COLO829 (cell line): ENCODE measurements at regions not wholly inside any gene's neighbourhood (a gene's known extent, or its start where the extent isn't known, plus 50 kb on each side); places are given as distances from the start of the nearest gene placed in this dataset.
"Not testable (repeated sequence)": the region's sequence is repeated elsewhere in the genome, so short reads cannot be mapped to it uniquely, and the experiment has no call there.

ENCODE experiments used
- DNase-seq: peaks from one replicate; pipeline ENCODE4 v3.0.0; 2012; ENCODE audit warnings: low spot score

DNA sequence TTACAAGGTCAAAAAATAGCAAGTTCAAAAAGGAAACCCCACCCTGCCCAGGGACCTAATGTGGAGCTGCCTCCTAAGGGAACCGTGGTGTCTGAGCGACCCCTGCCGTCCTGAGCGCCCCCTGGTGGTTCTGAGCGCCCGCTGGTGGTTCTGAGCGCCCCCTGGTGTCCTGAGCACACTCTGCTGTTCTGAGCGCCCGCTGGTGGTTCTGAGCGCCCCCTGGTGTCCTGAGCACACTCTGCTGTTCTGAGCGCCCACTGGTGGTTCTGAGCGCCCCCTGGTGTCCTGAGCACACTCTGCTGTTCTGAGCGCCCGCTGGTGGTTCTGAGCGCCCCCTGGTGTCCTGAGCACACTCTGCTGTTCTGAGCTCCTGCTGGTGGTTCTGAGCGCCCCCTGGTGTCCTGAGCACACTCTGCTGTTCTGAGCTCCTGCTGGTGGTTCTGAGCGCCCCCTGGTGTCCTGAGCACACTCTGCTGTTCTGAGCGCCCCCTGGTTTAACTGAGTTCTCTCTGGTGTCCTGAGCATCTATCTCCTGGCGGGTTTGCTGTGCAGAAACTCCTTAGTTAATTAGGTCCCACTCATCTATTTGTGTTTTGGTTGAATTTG is 1137.5 kb downstream of the TMEM121 start:
- DNase-seq = not testable (repeated sequence)

DNA sequence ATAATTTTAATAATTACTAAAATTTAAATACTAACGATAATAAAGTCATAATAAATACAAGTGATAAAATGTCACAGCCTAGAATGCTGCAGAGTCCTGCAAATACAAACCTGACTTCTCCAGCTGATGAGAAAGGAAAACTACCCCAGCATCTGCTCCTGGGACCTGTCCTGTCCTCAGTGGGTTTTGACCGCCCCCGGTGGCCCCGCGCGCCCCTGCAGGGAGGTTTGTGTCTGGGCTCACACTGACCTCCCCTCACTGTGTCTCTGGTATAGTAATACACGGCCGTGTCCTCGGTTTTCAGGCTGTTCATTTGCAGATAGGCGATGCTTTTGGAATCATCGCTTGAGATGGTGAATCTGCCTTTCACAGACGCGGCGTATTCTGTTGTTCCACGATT is 1139.4 kb downstream of the TMEM121 start:
- DNase-seq = no peak

GRCh38 chr14:106666341-106666740 is 1140.0 kb downstream of the TMEM121 start:
- DNase-seq = no peak

DNA sequence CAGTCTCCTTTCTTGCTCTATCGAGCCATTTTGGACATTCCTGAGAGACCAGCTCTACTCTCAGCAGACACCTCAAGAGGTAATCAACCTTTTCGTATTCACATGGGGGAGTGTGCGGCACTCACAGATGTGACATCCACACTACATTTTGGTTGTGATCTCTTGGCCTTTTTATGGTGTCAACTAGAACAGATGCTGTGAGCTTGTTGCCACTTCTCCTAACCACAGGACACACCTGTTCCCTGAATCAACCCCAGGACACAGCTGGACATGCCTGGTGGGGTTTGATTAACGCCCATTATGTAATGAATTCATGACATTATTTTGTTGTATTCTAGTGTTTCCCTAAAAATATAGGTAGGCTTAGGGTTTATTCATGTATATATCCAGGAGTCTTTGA is 1143.6 kb downstream of the TMEM121 start:
- no peak for DNase-seq

GRCh38 chr14:106674093-106674492 is 1147.7 kb downstream of the TMEM121 start:
- not testable (repeated sequence) for DNase-seq

GRCh38 chr14:106674509-106675125 is 1148.2 kb downstream of the TMEM121 start:
- DNase-seq = not testable (repeated sequence)

DNA sequence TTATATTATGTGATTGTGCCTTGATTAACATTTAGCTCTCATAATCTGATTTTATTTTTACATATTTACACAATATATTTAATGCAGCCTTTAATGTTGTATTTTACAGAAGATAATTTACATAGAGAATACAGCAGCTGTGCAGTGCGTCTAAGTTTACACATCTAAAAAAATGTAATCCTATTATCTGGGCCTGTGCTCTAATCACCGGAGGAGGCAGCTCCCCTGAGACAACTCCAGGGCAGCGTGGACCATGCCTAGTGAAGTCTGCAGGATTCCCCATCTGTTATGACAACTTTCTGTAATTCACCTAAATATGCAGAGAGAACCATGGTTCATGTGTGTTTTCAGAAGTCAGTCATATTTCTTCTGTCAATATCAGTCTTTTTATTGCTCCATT is 1149.3 kb downstream of the TMEM121 start:
- DNase-seq = not testable (repeated sequence)

GRCh38 chr14:106679776-106680175 is 1153.4 kb downstream of the TMEM121 start:
- no peak for DNase-seq

- DNase-seq = peak; percentile 19
These were observed 1154.8 kb downstream of the TMEM121 start for GRCh38 chr14:106681161-106681560.

- DNase-seq = no peak
These were observed 1155.2 kb downstream of the TMEM121 start for GRCh38 chr14:106681568-106681967.

DNA sequence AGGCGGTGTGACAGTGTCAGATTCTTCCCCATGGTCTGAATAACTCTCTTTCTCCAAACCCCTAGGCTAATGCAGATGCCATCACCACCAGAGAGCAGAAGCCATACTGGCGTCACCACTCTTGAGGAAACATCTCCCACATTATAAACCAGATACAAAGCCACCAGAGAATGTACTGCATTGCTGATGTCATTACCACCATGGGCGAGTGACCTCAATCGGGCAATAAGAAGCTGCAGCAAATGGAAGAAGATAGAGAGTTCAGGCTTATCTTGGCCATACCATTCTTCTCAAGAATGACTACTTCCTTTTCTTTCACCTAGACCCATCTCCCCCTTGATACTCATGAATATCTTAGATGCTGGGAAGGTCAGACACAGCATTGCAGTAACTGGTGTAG is 1157.2 kb downstream of the TMEM121 start:
- DNase-seq = no peak

DNA sequence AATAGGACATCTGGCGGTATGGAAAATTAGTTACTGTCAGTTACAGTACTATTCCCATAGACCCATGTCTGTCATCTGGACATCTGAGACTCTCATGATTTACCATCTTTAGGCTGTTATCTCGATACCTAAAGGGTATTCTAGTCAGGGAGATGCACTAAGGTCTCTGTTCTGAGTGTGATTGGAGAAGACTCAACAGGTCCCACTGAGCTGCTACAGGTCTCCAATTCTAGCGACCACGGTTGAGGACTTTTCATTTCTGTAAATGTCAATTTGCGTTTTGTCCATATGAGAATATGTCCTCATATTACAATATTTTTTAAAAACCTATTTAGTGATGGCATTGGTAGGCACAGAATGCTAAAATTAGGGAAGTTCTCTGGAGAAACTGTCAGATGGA is 1160.2 kb downstream of the TMEM121 start:
- DNase-seq = no peak

GRCh38 chr14:106690333-106690891 is 1164.0 kb downstream of the TMEM121 start:
- DNase-seq = no peak

DNA sequence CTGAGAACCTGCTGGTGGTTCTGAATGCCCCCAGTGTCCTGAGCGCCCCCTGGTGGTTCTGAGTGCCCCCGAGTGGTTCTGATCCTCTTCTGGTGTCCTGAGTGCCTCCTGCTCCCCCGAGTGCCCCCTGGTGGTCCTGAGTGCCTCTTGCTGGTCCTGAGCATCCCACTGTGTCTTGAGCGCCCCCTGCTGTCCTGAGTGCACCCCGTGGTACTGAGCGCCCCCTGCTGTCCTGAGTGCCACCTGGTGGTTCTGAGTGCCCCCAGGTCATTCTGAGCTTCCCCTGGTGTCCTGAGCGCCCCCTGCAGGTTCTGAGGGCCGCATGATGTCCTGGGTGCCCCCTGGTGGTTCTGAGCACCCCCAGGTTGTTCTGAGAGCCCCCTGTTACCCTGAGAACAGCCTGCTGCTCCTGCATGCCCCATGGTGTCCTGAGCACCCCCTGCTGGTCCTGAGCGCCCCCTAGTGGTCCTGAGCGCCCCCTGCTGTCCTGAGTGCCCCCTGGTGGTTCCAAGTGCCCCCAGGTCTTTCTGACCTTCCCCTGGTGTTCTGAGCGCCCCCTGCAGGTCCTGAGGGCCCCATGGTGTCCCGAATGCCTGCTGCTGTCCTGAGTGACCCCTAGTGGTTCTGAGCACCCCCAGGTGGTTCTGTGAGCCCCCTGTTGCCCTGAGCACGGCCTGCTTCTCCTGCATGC is 1165.4 kb downstream of the TMEM121 start:
- no peak for DNase-seq

DNA sequence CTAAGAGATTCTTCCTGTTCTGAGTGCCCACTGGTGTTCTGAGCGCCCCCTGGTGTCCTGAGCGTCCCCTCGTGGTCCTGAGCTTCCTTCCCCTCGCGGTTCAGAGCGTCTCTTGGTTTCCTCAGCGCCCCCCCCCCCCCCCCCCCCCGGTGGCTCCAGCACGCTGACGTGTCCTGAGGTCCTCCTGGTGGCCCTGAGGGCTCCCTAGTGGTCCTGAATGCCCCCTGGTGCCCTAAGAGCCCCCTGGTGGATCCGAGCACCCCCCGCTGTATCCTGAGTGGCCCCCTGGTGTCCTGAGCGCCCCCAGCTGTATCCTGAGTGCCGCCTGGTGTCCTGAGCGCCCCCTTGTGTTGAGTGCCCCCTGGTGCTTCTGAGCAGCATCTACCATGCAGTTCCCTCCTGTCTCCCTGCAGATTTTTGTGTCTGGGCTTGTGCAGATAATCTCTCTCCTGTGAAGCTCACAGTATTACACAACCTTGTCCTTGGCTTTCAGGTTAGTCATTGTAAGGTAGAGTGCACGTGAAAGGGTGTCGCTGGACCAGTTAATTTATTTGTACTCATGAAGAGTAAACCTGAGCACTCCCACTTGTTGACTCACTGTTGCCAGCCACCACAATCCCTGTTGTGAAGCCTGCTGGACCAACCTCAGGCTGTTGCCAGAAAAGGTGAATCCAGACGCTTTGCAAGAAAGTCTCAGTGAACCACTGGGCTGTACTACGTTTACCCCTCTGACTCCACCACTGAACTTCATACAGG is 1168.4 kb downstream of the TMEM121 start:
- DNase-seq = no peak

DNA sequence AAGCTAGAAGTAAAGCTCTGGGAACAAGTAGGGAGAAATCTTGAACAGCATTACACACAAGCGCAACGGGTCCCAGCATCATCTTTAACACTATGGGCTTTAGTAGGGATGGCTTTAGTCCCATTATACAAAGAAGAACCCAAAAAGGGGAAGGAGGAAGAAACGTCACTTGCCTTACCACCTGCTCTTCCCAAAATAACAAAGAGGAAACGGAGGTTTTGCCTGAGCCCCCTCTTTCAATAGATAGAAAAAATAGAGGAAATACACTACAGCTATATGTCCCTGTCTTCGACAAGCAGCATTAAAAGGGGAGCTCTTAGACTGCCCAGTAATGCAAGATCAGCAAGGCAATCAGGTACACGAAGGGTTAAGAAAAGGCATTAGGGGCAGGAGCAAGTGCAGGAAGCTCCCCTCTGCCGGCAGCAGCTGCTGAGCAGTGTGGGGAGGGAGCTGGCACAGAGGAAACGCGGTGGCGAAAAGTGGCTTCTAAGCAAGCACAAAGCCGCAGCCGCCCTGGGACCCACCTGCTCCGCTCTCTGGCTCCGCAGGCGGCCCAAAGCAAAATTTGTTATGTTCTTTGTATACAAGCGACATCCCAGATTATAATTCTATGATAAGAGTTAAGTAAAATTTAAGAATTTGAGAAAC is 1172.4 kb downstream of the TMEM121 start:
- DNase-seq = not testable (repeated sequence)

GRCh38 chr14:106703651-106704050 is 1177.3 kb downstream of the TMEM121 start:
- not testable (repeated sequence) for DNase-seq

- DNase-seq = not testable (repeated sequence)
These were observed 1180.1 kb downstream of the TMEM121 start for GRCh38 chr14:106706488-106706887.

GRCh38 chr14:106710187-106710586 is 1183.8 kb downstream of the TMEM121 start:
- DNase-seq = not testable (repeated sequence)

DNA sequence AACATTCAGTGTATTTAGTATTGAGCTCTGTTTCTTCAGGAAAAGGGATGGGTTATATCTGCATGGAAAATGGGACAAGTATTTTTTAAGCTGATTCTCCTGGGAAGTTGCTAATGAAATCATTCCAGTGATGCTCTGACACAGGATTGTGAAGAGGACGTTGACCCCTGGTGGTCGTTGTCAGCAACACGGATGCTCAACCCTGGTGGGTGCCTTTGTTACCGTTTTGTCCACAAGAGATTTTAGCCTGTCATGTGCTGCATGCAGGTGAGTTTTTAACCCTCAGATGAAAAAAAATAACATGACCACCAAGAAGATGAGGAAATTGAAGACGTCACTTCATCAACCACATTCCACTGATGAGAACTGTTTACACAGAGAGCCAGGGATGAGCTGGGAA is 1186.1 kb downstream of the TMEM121 start:
- DNase-seq = not testable (repeated sequence)
